Spleen (tissue), 11 donors: ENCODE measurements at regions not wholly inside any gene's neighbourhood (a gene's known extent, or its start where the extent isn't known, plus 50 kb on each side); places are given as distances from the start of the nearest gene placed in this dataset.

Source experiments
- DNase-seq: peaks from one replicate; pipeline ENCODE4 v3.0.0-alpha.2; 2020
- H3K27ac ChIP-seq, 8 donors: fragments of 200-600 bp; sonication (generic) in 7 of 8; 1 replicate in 4 of 8; 2 replicates in 4 of 8; pipeline versions ENCODE4 v1.5.0 to v1.8.0; 2016 to 2021; ENCODE audit warnings: inconsistent platforms in 4 of 8, mild to moderate bottlenecking in 4 of 8, moderate library complexity in 1 of 8
- H3K27me3 ChIP-seq, 7 donors: fragments of 200-600 bp; sonication (generic) in 6 of 7; replicated peaks in 1 of 7; 1 replicate in 4 of 7; 2 replicates in 3 of 7; pipeline versions ENCODE4 v1.5.0 to v1.8.0; 2016 to 2021; ENCODE audit warnings: inconsistent platforms in 3 of 7, mild to moderate bottlenecking in 1 of 7
- H3K36me3 ChIP-seq, 6 donors: fragments of 200-600 bp; sonication (generic) in 5 of 6; 1 replicate in 4 of 6; 2 replicates in 2 of 6; pipeline versions ENCODE4 v1.5.0 to v1.8.0; 2016 to 2021; ENCODE audit warnings: inconsistent platforms in 2 of 6
- H3K4me1 ChIP-seq, 6 donors: fragments of 200-600 bp; sonication (generic) in 5 of 6; 1 replicate in 3 of 6; 2 replicates in 3 of 6; pipeline versions ENCODE4 v1.5.0 to v1.8.0; 2016 to 2021; ENCODE audit warnings: inconsistent platforms in 3 of 6
- H3K4me3 ChIP-seq, 8 donors: fragments of 200-600 bp; sonication (generic) in 7 of 8; 1 replicate in 4 of 8; 2 replicates in 4 of 8; pipeline versions ENCODE4 v1.5.0 to v1.8.0; 2016 to 2021; ENCODE audit warnings: inconsistent platforms in 4 of 8, mild to moderate bottlenecking in 4 of 8, moderate library complexity in 2 of 8
- H3K9me3 ChIP-seq, 8 donors: fragments of 200-600 bp; sonication (generic) in 7 of 8; 1 replicate in 4 of 8; 2 replicates in 4 of 8; pipeline versions ENCODE4 v1.5.0 to v1.8.0; 2016 to 2021; ENCODE audit warnings: inconsistent platforms in 4 of 8
- CTCF ChIP-seq, 11 experiments: fragments of 200-600 bp in 7 of 11; fragments of 450-650 bp in 4 of 11; sonication (generic) in 4 of 11; IDR thresholded peaks in 8 of 11; conservative IDR thresholded peaks in 3 of 11; 1 replicate in 7 of 11; 2 replicates in 4 of 11; pipeline versions ENCODE4 v1.4.0 to v1.8.0; 2016 to 2021; ENCODE audit warnings: antibody characterized with exemption in 11 of 11, inconsistent platforms in 4 of 11, mild to moderate bottlenecking in 1 of 11
- POLR2A ChIP-seq, 3 donors: fragments of 450-650 bp; IDR thresholded peaks; one replicate each; pipeline ENCODE4 v1.5.1; 2017; ENCODE audit warnings: antibody characterized with exemption in 3 of 3, mild to moderate bottlenecking in 1 of 3
- POLR2AphosphoS5 ChIP-seq, 3 donors: sonication (generic); formaldehyde crosslinking; IDR thresholded peaks; one replicate each; pipeline ENCODE4 v1.5.1; 2017; ENCODE audit warnings: antibody characterized with exemption in 3 of 3
- WGBS, 5 donors: extraction: QIAGEN DNeasy Blood & Tissue Kit in 3 of 5; methylation state at CpG; one replicate each; pipeline versions ENCODE4 v1.1.5 to v1.1.7; 2013 to 2018; 5-methylcytosine and 5-hydroxymethylcytosine counted together
- intact Hi-C: fragments of 100-400 bp; cut with DNase I; formaldehyde crosslinking; loops from one replicate; pipeline ENCODE4 v1.15.0; 2023; ENCODE audit warnings: low total_unique reads
- donor health status: healthy with polysubstance abuse.
- donor health status: DM: no; HTN: no; CAD: no; lungs with moderate emphysema.
- donor health status: DM: no; HTN: no; CAD: no.
- donor health status: Bipolar disorder and iron deficiency.
- donor health status: healthy.
- donor health status: DM: no; HTN: no; CAD: no.
- donor health status: DM: yes; HTN: yes; CAD: no.

- Histone ChIP-seq H3K27me3 (no peaks in the 10 kb centered on the region), H3K4me3 (no peak overlapping the region), H3K36me3 (no peaks in the 10 kb centered on the region), H3K9me3 (peaks cover 0 to 10% (median 0%) of the 10 kb centered on the region in 8 donors), H3K27ac (no peak overlapping the region), H3K4me1 (no peaks in the 10 kb centered on the region)
- 81 to 95% (median 88%) methylated on average over 1 of the region's 1 CpG for WGBS, 5 donors
- TF ChIP-seq CTCF (IDR thresholded peaks at IDR 0.05 in 8 of 11, conservative IDR thresholded peaks at IDR 0.05 in 3 of 11): no peak
- TF ChIP-seq POLR2A (IDR thresholded peaks at IDR 0.05): no peak
- TF ChIP-seq POLR2AphosphoS5 (IDR thresholded peaks at IDR 0.05): no peak
- DNase-seq: no peak
- intact Hi-C loops: no loop called here
These were observed 878.4 kb upstream of the NEGR1 start for GRCh38 chr1:73160759-73161158.

GRCh38 chr1:73144311-73144710 is 862.0 kb upstream of the NEGR1 start:
- no peak for DNase-seq
- Histone ChIP-seq H3K27ac (no peak overlapping the region), H3K4me1 (no peaks in the 10 kb centered on the region), H3K27me3 (no peaks in the 10 kb centered on the region), H3K9me3 (peaks cover 0 to 11% (median 0%) of the 10 kb centered on the region in 8 donors), H3K36me3 (no peaks in the 10 kb centered on the region), H3K4me3 (no peak overlapping the region)
- intact Hi-C loops: no loop called here
- TF ChIP-seq POLR2A (IDR thresholded peaks at IDR 0.05) (no peak), POLR2AphosphoS5 (IDR thresholded peaks at IDR 0.05) (no peak), CTCF (IDR thresholded peaks at IDR 0.05 in 8 of 11, conservative IDR thresholded peaks at IDR 0.05 in 3 of 11) (no peak)

- H3K27me3 ChIP-seq: no peaks in the 10 kb centered on the region
- no peak for TF ChIP-seq POLR2AphosphoS5 (IDR thresholded peaks at IDR 0.05)
- no peak for TF ChIP-seq POLR2A (IDR thresholded peaks at IDR 0.05)
- no peak for TF ChIP-seq CTCF (IDR thresholded peaks at IDR 0.05 in 8 of 11, conservative IDR thresholded peaks at IDR 0.05 in 3 of 11)
- intact Hi-C loops: no loop called here
- H3K4me1 ChIP-seq: no peaks in the 10 kb centered on the region
- no peaks in the 10 kb centered on the region for H3K36me3 ChIP-seq
- H3K4me3 ChIP-seq: no peak overlapping the region
- peaks cover 0 to 3% (median 0%) of the 10 kb centered on the region in 8 donors for H3K9me3 ChIP-seq
- DNase-seq: no peak
- H3K27ac ChIP-seq: no peak overlapping the region
These were observed 854.6 kb upstream of the NEGR1 start for GRCh38 chr1:73136975-73137374.

GRCh38 chr1:73106931-73107330 is 824.6 kb upstream of the NEGR1 start:
- Histone ChIP-seq H3K36me3 (no peaks in the 10 kb centered on the region), H3K27me3 (no peaks in the 10 kb centered on the region), H3K27ac (no peak overlapping the region), H3K9me3 (peaks cover 0 to 19% (median 4%) of the 10 kb centered on the region in 8 donors), H3K4me3 (no peak overlapping the region), H3K4me1 (no peaks in the 10 kb centered on the region)
- no peak for DNase-seq
- intact Hi-C loops: no loop called here
- TF ChIP-seq POLR2A (IDR thresholded peaks at IDR 0.05): no peak
- TF ChIP-seq POLR2AphosphoS5 (IDR thresholded peaks at IDR 0.05): no peak
- no peak for TF ChIP-seq CTCF (IDR thresholded peaks at IDR 0.05 in 8 of 11, conservative IDR thresholded peaks at IDR 0.05 in 3 of 11)
- 86 to 97% (median 92%) methylated on average over 2 of the region's 2 CpGs for WGBS, 5 donors
